H54 (cell line): ENCODE measurements at regions not wholly inside any gene's neighbourhood (a gene's known extent, or its start where the extent isn't known, plus 50 kb on each side); places are given as distances from the start of the nearest gene placed in this dataset.

Source experiments
- DNase-seq: peaks from one replicate; pipeline ENCODE4 v3.0.0; 2011; ENCODE audit warnings: low spot score, mixed read lengths; ENCODE audit not compliant: insufficient read length
- FAIRE-seq: peaks from 3 replicates; lab custom pipeline; 2011; peaks lifted over from hg19 to GRCh38; lab: Jason Lieb, UNC
- POLR2A ChIP-seq: IDR thresholded peaks from 2 replicates; pipeline ENCODE4 v1.6.1; 2011; ENCODE audit warnings: low read depth, mild to moderate bottlenecking, low read length

GRCh38 chr7:41910940-41911600 is 208.2 kb upstream of the INHBA start:
- DNase-seq, result no peak
- no peak for TF ChIP-seq POLR2A
- no peak for FAIRE-seq

- TF ChIP-seq POLR2A, result no peak
- FAIRE-seq (no peak), DNase-seq (no peak)
Measured at GRCh38 chr7:41907444-41907843, 204.6 kb upstream of the INHBA start.

GRCh38 chr7:41900532-41900931 is 197.6 kb upstream of the INHBA start:
- DNase-seq (no peak), FAIRE-seq (peak; percentile 61)
- no peak for TF ChIP-seq POLR2A

GRCh38 chr7:41899823-41900433 is 197.0 kb upstream of the INHBA start:
- no peak for TF ChIP-seq POLR2A
- DNase-seq, result no peak
- FAIRE-seq, result no peak

GRCh38 chr7:41893656-41894055 is 190.8 kb upstream of the INHBA start:
- DNase-seq, result no peak
- no peak for TF ChIP-seq POLR2A
- no peak for FAIRE-seq

- no peak for DNase-seq
- FAIRE-seq, result no peak
- no peak for TF ChIP-seq POLR2A
Measured at GRCh38 chr7:41892356-41893100, 189.6 kb upstream of the INHBA start.

GRCh38 chr7:41891950-41892349 is 189.1 kb upstream of the INHBA start:
- no peak for TF ChIP-seq POLR2A
- DNase-seq, result no peak
- no peak for FAIRE-seq

- TF ChIP-seq POLR2A, result no peak
- FAIRE-seq (no peak), DNase-seq (no peak)
Measured at GRCh38 chr7:41890631-41891274, 187.9 kb upstream of the INHBA start.

- FAIRE-seq (no peak), DNase-seq (no peak)
- TF ChIP-seq POLR2A, result no peak
Measured at GRCh38 chr7:41889472-41889871, 186.6 kb upstream of the INHBA start.

- FAIRE-seq (no peak), DNase-seq (no peak)
- no peak for TF ChIP-seq POLR2A
Measured at GRCh38 chr7:41889040-41889439, 186.2 kb upstream of the INHBA start.

GRCh38 chr7:41887416-41887815 is 184.5 kb upstream of the INHBA start:
- DNase-seq, result no peak
- FAIRE-seq, result no peak

GRCh38 chr7:41886901-41887311 is 184.0 kb upstream of the INHBA start:
- DNase-seq (peak; percentile 89), FAIRE-seq (no peak)

More at GRCh38 chr7:41887416-41887815, 184.5 kb upstream of the INHBA start:
- no peak for TF ChIP-seq POLR2A

GRCh38 chr7:41886262-41886900 is 183.5 kb upstream of the INHBA start:
- peak; percentile 58 for DNase-seq
- FAIRE-seq, result peak; percentile 20
- no peak for TF ChIP-seq POLR2A

More at GRCh38 chr7:41886901-41887311, 184.0 kb upstream of the INHBA start:
- TF ChIP-seq POLR2A, result no peak
